H9 (cell line): ENCODE measurements at regions not wholly inside any gene's neighbourhood (a gene's known extent, or its start where the extent isn't known, plus 50 kb on each side); places are given as distances from the start of the nearest gene placed in this dataset.

Experiments
- DNase-seq: peaks from one replicate; pipeline ENCODE4 v3.0.0-alpha.2; 2017
- H2AFZ ChIP-seq: one replicate; pipeline ENCODE4 v1.6.1; 2013; ENCODE audit warnings: mild to moderate bottlenecking, low read length, control low read depth, moderate library complexity
- H2AK5ac ChIP-seq: 2 replicates; pipeline ENCODE4 v1.6.1; 2013; ENCODE audit warnings: low read length, control low read depth, mixed read lengths; ENCODE audit not compliant: insufficient read length
- H2BK120ac ChIP-seq: one replicate; pipeline ENCODE4 v1.6.1; 2013; ENCODE audit warnings: low read depth, mild to moderate bottlenecking, low read length, control low read depth, inconsistent platforms; ENCODE audit not compliant: poor library complexity, severe bottlenecking
- H2BK12ac ChIP-seq: 2 replicates; pipeline ENCODE4 v1.6.1; 2013; ENCODE audit warnings: low read length, control low read depth, mixed read lengths, low read depth; ENCODE audit not compliant: insufficient read length
- H2BK15ac ChIP-seq: 2 replicates; pipeline ENCODE4 v1.6.1; 2013; ENCODE audit warnings: low read depth, low read length, control low read depth
- H2BK20ac ChIP-seq: one replicate; pipeline ENCODE4 v1.6.1; 2013; ENCODE audit warnings: low read depth, mild to moderate bottlenecking, low read length, control low read depth, inconsistent platforms; ENCODE audit not compliant: poor library complexity, severe bottlenecking
- H2BK5ac ChIP-seq: 2 replicates; pipeline ENCODE4 v1.6.1; 2013; ENCODE audit warnings: low read length, control low read depth, mixed read lengths; ENCODE audit not compliant: insufficient read length
- H3K14ac ChIP-seq: 2 replicates; pipeline ENCODE4 v1.6.1; 2013; ENCODE audit warnings: low read length, control low read depth; ENCODE audit not compliant: insufficient read depth
- H3K18ac ChIP-seq: 2 replicates; pipeline ENCODE4 v1.6.1; 2013; ENCODE audit warnings: low read depth, mild to moderate bottlenecking, mixed read lengths, low read length, control low read depth; ENCODE audit not compliant: insufficient read length
- H3K23ac ChIP-seq: 2 replicates; pipeline ENCODE4 v1.6.1; 2013; ENCODE audit warnings: low read length, control low read depth, mixed read lengths, low read depth; ENCODE audit not compliant: insufficient read length
- H3K23me2 ChIP-seq: 2 replicates; pipeline ENCODE4 v1.6.1; 2013; ENCODE audit warnings: low read depth, mild to moderate bottlenecking, mixed read lengths, low read length, control low read depth; ENCODE audit not compliant: insufficient read length, poor library complexity, severe bottlenecking
- H3K27ac ChIP-seq: 2 replicates; pipeline ENCODE4 v1.5.1; 2013; ENCODE audit warnings: low read length, control low read depth, mixed read lengths, low read depth; ENCODE audit not compliant: insufficient read length
- H3K27me3 ChIP-seq: 2 replicates; pipeline ENCODE4 v1.6.1; 2013; ENCODE audit warnings: low read length, control low read depth, inconsistent platforms; ENCODE audit not compliant: insufficient read depth
- H3K4ac ChIP-seq: 2 replicates; pipeline ENCODE4 v1.6.1; 2013; ENCODE audit warnings: low read depth, mild to moderate bottlenecking, control low read depth, inconsistent platforms, low read length, moderate library complexity
- H3K4me1 ChIP-seq: 2 replicates; pipeline ENCODE4 v1.6.1; 2013; ENCODE audit warnings: low read length, control low read depth, inconsistent platforms; ENCODE audit not compliant: insufficient read depth
- H3K4me2 ChIP-seq: 2 replicates; pipeline ENCODE4 v1.6.1; 2013; ENCODE audit warnings: low read length, control low read depth, mixed read lengths; ENCODE audit not compliant: insufficient read length, insufficient read depth
- H3K56ac ChIP-seq: 2 replicates; pipeline ENCODE4 v1.6.1; 2013; ENCODE audit warnings: low read depth, mild to moderate bottlenecking, mixed read lengths, low read length, control low read depth; ENCODE audit not compliant: insufficient read length
- H3K79me1 ChIP-seq: 2 replicates; pipeline ENCODE4 v1.6.1; 2013; ENCODE audit warnings: low read depth, mild to moderate bottlenecking, moderate library complexity, low read length, control low read depth, inconsistent platforms; ENCODE audit not compliant: insufficient read depth, poor library complexity, severe bottlenecking
- H3K79me2 ChIP-seq: 2 replicates; pipeline ENCODE4 v1.6.1; 2013; ENCODE audit warnings: low read length, control low read depth, inconsistent platforms; ENCODE audit not compliant: insufficient read depth
- H3K9ac ChIP-seq: 2 replicates; pipeline ENCODE4 v1.6.1; 2013; ENCODE audit warnings: low read length, control low read depth, mixed read lengths; ENCODE audit not compliant: insufficient read length; ENCODE audit errors: extremely low read depth
- H3K9me3 ChIP-seq: one replicate; pipeline ENCODE4 v1.6.1; 2013; ENCODE audit warnings: low read depth, low read length, inconsistent platforms; ENCODE audit not compliant: control insufficient read depth
- H3T11ph ChIP-seq: one replicate; pipeline ENCODE4 v1.6.1; 2013; ENCODE audit warnings: mild to moderate bottlenecking, low read length, control low read depth, inconsistent platforms
- H4K20me1 ChIP-seq: one replicate; pipeline ENCODE4 v1.6.1; 2013; ENCODE audit not compliant: control insufficient read depth, insufficient read length, insufficient read depth
- H4K5ac ChIP-seq: 2 replicates; pipeline ENCODE4 v1.6.1; 2013; ENCODE audit warnings: low read depth, mild to moderate bottlenecking, mixed read lengths, low read length, control low read depth; ENCODE audit not compliant: insufficient read length
- H4K8ac ChIP-seq: replicated peaks from 2 replicates; pipeline ENCODE4 v1.6.1; 2013; ENCODE audit warnings: low read length, control low read depth, mixed read lengths, low read depth; ENCODE audit not compliant: insufficient read length
- H4K91ac ChIP-seq: 2 replicates; pipeline ENCODE4 v1.6.1; 2013; ENCODE audit warnings: low read depth, mild to moderate bottlenecking, moderate library complexity, mixed read lengths, low read length, control low read depth; ENCODE audit not compliant: insufficient read length
- H3K27ac Mint-ChIP-seq, 3 experiments: 2 replicates in 2 of 3; 3 replicates in 1 of 3; pipeline ENCODE4 v1.8.0; 2020 to 2021; ENCODE audit warnings: mixed read lengths in 3 of 3, mild to moderate bottlenecking in 1 of 3, moderate library complexity in 1 of 3
- H3K27me3 Mint-ChIP-seq: 2 replicates; pipeline ENCODE4 v1.8.0; 2021; ENCODE audit warnings: low read depth, mild to moderate bottlenecking, moderate library complexity, mixed read lengths
- H3K36me3 Mint-ChIP-seq, 3 experiments: 2 replicates in 2 of 3; 3 replicates in 1 of 3; pipeline ENCODE4 v1.8.0; 2020 to 2021; ENCODE audit warnings: low read depth in 3 of 3, mixed read lengths in 3 of 3; ENCODE audit not compliant: insufficient read depth in 1 of 3
- H3K4me1 Mint-ChIP-seq, 2 experiments: 2 replicates each; pipeline ENCODE4 v1.8.0; 2020; ENCODE audit warnings: mixed read lengths in 2 of 2
- H3K4me3 Mint-ChIP-seq, 2 experiments: 2 replicates in 1 of 2; 3 replicates in 1 of 2; pipeline ENCODE4 v1.8.0; 2020 to 2021; ENCODE audit warnings: mild to moderate bottlenecking in 2 of 2, mixed read lengths in 2 of 2, moderate library complexity in 1 of 2
- H3K9me3 Mint-ChIP-seq, 2 experiments: 2 replicates in 1 of 2; 3 replicates in 1 of 2; pipeline ENCODE4 v1.8.0; 2020; ENCODE audit warnings: mild to moderate bottlenecking in 2 of 2, mixed read lengths in 2 of 2, moderate library complexity in 1 of 2
- CTCF ChIP-seq: fragments of 200-600 bp; sonication (generic); conservative IDR thresholded peaks from 3 replicates; pipeline ENCODE4 v1.8.0; 2021; ENCODE audit warnings: antibody characterized with exemption, mild to moderate bottlenecking
- WGBS: extraction: QIAGEN DNeasy Blood & Tissue Kit; methylation state at CpG from one replicate; pipeline ENCODE4 v1.1.7; 2013; ENCODE audit warnings: missing lambda C conversion rate, low lambda C conversion rate, mixed read lengths; ENCODE audit not compliant: insufficient read length; ENCODE audit errors: extremely low coverage; 5-methylcytosine and 5-hydroxymethylcytosine counted together

- Histone ChIP-seq H4K91ac (no peak overlapping the region), H2BK5ac (no peak overlapping the region), H2BK20ac (no peak overlapping the region), H3K27me3 (no peaks in the 10 kb centered on the region), H3T11ph (no peak overlapping the region), H3K4me1 (no peaks in the 10 kb centered on the region), H3K18ac (no peak overlapping the region), H2AK5ac (no peak overlapping the region), H3K14ac (no peak overlapping the region), H3K23me2 (no peaks in the 10 kb centered on the region), H3K79me1 (no peaks in the 10 kb centered on the region), H3K9ac (no peak overlapping the region), H3K23ac (no peak overlapping the region), H2BK120ac (no peak overlapping the region), H3K79me2 (no peaks in the 10 kb centered on the region), H4K20me1 (no peaks in the 10 kb centered on the region), H3K56ac (no peak overlapping the region), H2BK15ac (no peak overlapping the region), H3K4me2 (no peak overlapping the region), H3K9me3 (no peaks in the 10 kb centered on the region), H3K4ac (no peak overlapping the region), H3K27ac (no peak overlapping the region), H4K8ac (no peak overlapping the region), H4K5ac (no peak overlapping the region), H2AFZ (no peak overlapping the region), H2BK12ac (no peak overlapping the region)
- TF ChIP-seq CTCF = no peak
- no peak overlapping the region for H3K4me3 Mint-ChIP-seq
- DNase-seq = no peak
- no CpG with 5 or more reads among the region's 3 CpGs for WGBS
- H3K27me3 Mint-ChIP-seq = peaks cover 3% of the 10 kb centered on the region
- H3K4me1 Mint-ChIP-seq = peaks cover 12 to 14% of the 10 kb centered on the region in 2 experiments
- peak overlapping the region in 1 of 3 experiments; percentile 30; a peak in 1 of 7 replicates for H3K27ac Mint-ChIP-seq
- H3K9me3 Mint-ChIP-seq = no peaks in the 10 kb centered on the region; a peak in 2 of 5 replicates
- no peaks in the 10 kb centered on the region; a peak in 1 of 7 replicates for H3K36me3 Mint-ChIP-seq
Measured at GRCh38 chr10:125216309-125216708, 55.9 kb upstream of the CTBP2 start.
